Astrocyte (in vitro differentiated cells and primary cell): ENCODE measurements at regions not wholly inside any gene's neighbourhood (a gene's known extent, or its start where the extent isn't known, plus 50 kb on each side); places are given as distances from the start of the nearest gene placed in this dataset.

Experiments used
- DNase-seq: peaks from one replicate; pipeline ENCODE4 v3.0.0-alpha.2; 2010; ENCODE audit warnings: low read depth
- FAIRE-seq: peaks from 2 replicates; lab custom pipeline; 2011; peaks lifted over from hg19 to GRCh38; lab: Jason Lieb, UNC
- H2AFZ ChIP-seq: 2 replicates; pipeline ENCODE4 v1.6.0; 2012; ENCODE audit warnings: low read depth, low read length, inconsistent platforms
- H3K27ac ChIP-seq: 2 replicates; pipeline ENCODE4 v1.5.1; 2011; ENCODE audit warnings: low read depth, low read length, inconsistent platforms
- H3K27me3 ChIP-seq: 2 replicates; pipeline ENCODE4 v1.6.0; 2011; ENCODE audit warnings: low read length, inconsistent platforms; ENCODE audit not compliant: insufficient read depth
- H3K36me3 ChIP-seq: 2 replicates; pipeline ENCODE4 v1.5.1; 2011; ENCODE audit warnings: low read length, inconsistent platforms; ENCODE audit not compliant: insufficient read depth
- H3K4me1 ChIP-seq: 2 replicates; pipeline ENCODE4 v1.5.1; 2011; ENCODE audit warnings: low read length, inconsistent platforms; ENCODE audit not compliant: insufficient read depth
- H3K4me2 ChIP-seq: 2 replicates; pipeline ENCODE4 v1.6.0; 2012; ENCODE audit warnings: low read length, inconsistent platforms
- H3K4me3 ChIP-seq: 2 replicates; pipeline ENCODE4 v1.5.1; 2011; ENCODE audit warnings: low read depth, mild to moderate bottlenecking, low read length, inconsistent platforms; ENCODE audit not compliant: insufficient read depth
- H3K79me2 ChIP-seq: 2 replicates; pipeline ENCODE4 v1.6.0; 2012; ENCODE audit warnings: mild to moderate bottlenecking, low read length, inconsistent platforms; ENCODE audit not compliant: insufficient read depth
- H3K9ac ChIP-seq: 2 replicates; pipeline ENCODE4 v1.6.0; 2012; ENCODE audit warnings: mild to moderate bottlenecking, low read length, inconsistent platforms
- H3K9me3 ChIP-seq: 2 replicates; pipeline ENCODE4 v1.5.1; 2012; ENCODE audit warnings: low read depth, mild to moderate bottlenecking, low read length, inconsistent platforms; ENCODE audit not compliant: insufficient read depth
- H4K20me1 ChIP-seq: 2 replicates; pipeline ENCODE4 v1.6.0; 2012; ENCODE audit warnings: low read length, inconsistent platforms; ENCODE audit not compliant: insufficient read depth
- H3K27ac Mint-ChIP-seq: one replicate; pipeline ENCODE4 v1.8.0; 2021; ENCODE audit warnings: mild to moderate bottlenecking, mixed read lengths; ENCODE audit not compliant: unreplicated experiment
- H3K27me3 Mint-ChIP-seq: one replicate; pipeline ENCODE4 v1.8.0; 2021; ENCODE audit warnings: low read depth, mixed read lengths; ENCODE audit not compliant: unreplicated experiment
- H3K36me3 Mint-ChIP-seq: one replicate; pipeline ENCODE4 v1.8.0; 2021; ENCODE audit warnings: low read depth, mixed read lengths; ENCODE audit not compliant: unreplicated experiment
- H3K4me1 Mint-ChIP-seq: one replicate; pipeline ENCODE4 v1.8.0; 2021; ENCODE audit warnings: low read depth, mixed read lengths; ENCODE audit not compliant: unreplicated experiment
- H3K4me3 Mint-ChIP-seq: one replicate; pipeline ENCODE4 v1.8.0; 2021; ENCODE audit warnings: mild to moderate bottlenecking, moderate library complexity, mixed read lengths; ENCODE audit not compliant: unreplicated experiment
- H3K9me3 Mint-ChIP-seq: one replicate; pipeline ENCODE4 v1.8.0; 2021; ENCODE audit warnings: mild to moderate bottlenecking, mixed read lengths; ENCODE audit not compliant: unreplicated experiment
- EZH2 ChIP-seq: IDR thresholded peaks from 2 replicates; pipeline ENCODE4 v1.6.1; 2012; ENCODE audit warnings: mild to moderate bottlenecking, low read length, inconsistent platforms; ENCODE audit not compliant: insufficient read depth
- TF ChIP-seq, protein P1 (sequence below): IDR thresholded peaks from 2 replicates; pipeline ENCODE4 v1.5.1; 2011; ENCODE audit warnings: low read depth, mild to moderate bottlenecking, inconsistent platforms, low read length, moderate library complexity; ENCODE audit not compliant: insufficient read depth

DNA sequence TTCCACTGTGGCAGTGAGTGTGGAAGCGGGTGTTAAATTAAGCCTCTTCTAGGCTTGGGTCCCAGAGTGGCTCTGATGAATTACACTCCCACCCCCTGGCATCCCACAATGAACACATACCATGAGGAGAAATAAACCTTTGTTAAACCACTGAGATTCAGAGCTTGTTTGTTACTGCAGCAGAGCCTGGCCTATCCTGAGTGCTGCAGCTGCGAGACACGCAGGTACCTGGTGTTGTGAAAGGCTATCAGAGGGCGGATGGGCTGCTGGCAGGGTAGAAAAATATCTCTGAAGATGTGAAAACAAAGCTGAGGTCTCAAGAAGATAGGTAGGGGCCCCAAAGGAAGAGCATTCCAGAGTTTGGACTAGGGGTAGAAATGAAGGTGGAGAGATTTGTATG, 138.4 kb upstream of the STX18 start:
- no peaks in the 10 kb centered on the region for H3K36me3 Mint-ChIP-seq
- FAIRE-seq (no peak), DNase-seq (no peak)
- peaks cover 3% of the 10 kb centered on the region for H3K9me3 Mint-ChIP-seq
- H3K4me3 Mint-ChIP-seq = no peak overlapping the region
- TF ChIP-seq, protein P1, sequence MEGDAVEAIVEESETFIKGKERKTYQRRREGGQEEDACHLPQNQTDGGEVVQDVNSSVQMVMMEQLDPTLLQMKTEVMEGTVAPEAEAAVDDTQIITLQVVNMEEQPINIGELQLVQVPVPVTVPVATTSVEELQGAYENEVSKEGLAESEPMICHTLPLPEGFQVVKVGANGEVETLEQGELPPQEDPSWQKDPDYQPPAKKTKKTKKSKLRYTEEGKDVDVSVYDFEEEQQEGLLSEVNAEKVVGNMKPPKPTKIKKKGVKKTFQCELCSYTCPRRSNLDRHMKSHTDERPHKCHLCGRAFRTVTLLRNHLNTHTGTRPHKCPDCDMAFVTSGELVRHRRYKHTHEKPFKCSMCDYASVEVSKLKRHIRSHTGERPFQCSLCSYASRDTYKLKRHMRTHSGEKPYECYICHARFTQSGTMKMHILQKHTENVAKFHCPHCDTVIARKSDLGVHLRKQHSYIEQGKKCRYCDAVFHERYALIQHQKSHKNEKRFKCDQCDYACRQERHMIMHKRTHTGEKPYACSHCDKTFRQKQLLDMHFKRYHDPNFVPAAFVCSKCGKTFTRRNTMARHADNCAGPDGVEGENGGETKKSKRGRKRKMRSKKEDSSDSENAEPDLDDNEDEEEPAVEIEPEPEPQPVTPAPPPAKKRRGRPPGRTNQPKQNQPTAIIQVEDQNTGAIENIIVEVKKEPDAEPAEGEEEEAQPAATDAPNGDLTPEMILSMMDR = no peak
- TF ChIP-seq EZH2 = no peak
- peaks cover 3% of the 10 kb centered on the region for H3K4me1 Mint-ChIP-seq
- no peaks in the 10 kb centered on the region for H3K36me3 ChIP-seq
- no peak overlapping the region for H2AFZ ChIP-seq
- H3K4me3 ChIP-seq = no peak overlapping the region
- peaks cover 19% of the 10 kb centered on the region for H3K27me3 ChIP-seq
- peaks cover 6% of the 10 kb centered on the region for H3K4me1 ChIP-seq
- no peak overlapping the region for H3K27ac Mint-ChIP-seq
- no peak overlapping the region for H3K4me2 ChIP-seq
- H3K27me3 Mint-ChIP-seq = peaks cover 15% of the 10 kb centered on the region
- H3K9me3 ChIP-seq = no peaks in the 10 kb centered on the region
- no peaks in the 10 kb centered on the region for H4K20me1 ChIP-seq
- H3K27ac ChIP-seq = no peak overlapping the region
- H3K9ac ChIP-seq = no peak overlapping the region
- H3K79me2 ChIP-seq = no peaks in the 10 kb centered on the region

DNA sequence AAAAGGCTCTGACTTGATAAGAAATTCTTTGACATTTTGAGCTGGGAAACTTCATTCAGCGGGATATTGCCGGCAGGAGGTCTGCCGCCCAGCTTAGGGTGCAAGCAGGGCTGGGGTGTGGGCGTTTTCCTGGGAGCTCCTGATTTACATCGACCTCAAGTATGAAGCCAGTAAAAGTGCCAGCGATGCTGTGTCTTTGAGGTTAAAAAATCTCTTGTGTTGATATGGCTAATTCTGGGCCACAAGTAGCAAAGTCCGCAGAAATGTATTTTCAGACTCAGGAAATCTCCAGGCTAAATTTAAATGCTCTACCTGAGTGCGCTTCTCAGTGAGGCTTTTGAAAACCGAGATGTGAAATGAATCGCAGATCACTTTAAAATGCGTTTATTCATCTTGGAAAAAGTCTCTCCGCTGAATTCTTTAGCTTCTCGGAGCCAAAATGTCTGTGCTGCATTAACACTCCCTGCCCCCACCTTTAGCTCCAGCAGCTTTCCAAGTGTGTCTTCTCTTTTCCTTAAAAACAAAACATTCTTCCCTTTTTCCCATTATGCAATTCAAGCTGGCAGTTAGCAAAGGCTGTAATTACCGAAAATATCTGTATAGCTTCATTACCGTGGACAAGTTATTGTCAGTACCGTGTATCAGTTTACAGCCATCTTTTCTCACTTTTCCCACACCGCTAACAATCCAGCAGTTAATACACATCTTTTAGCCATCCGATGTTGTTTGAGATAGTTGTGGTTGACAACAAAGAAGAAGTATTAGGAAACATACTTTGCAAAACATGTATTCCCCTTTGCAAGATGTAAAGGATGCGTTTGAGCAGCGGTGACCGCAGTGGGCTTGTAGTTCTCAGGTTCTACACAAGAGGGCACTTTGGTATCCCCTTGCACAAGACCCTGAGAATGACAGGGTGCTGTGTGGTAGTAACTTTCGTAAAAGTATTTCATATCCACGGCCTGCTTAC, 136.0 kb upstream of the STX18 start:
- no peak for TF ChIP-seq EZH2
- TF ChIP-seq, protein P1 = peak; percentile 71
- peak; percentile 96 for FAIRE-seq
- H2AFZ ChIP-seq = peak overlapping the region; percentile 39
- DNase-seq = peak; percentile 29
- no peak overlapping the region for H3K27ac ChIP-seq
- no peak overlapping the region for H3K4me3 Mint-ChIP-seq
- no peaks in the 10 kb centered on the region for H3K36me3 Mint-ChIP-seq
- H3K9ac ChIP-seq = no peak overlapping the region
- no peak overlapping the region for H3K27ac Mint-ChIP-seq
- peak overlapping the region; percentile 71 for H3K4me2 ChIP-seq
- no peaks in the 10 kb centered on the region for H3K9me3 ChIP-seq
- H4K20me1 ChIP-seq = no peaks in the 10 kb centered on the region
- no peaks in the 10 kb centered on the region for H3K79me2 ChIP-seq
- peaks cover 17% of the 10 kb centered on the region for H3K27me3 ChIP-seq
- H3K9me3 Mint-ChIP-seq = peaks cover 3% of the 10 kb centered on the region
- peaks cover 3% of the 10 kb centered on the region for H3K4me1 Mint-ChIP-seq
- H3K36me3 ChIP-seq = no peaks in the 10 kb centered on the region
- H3K4me1 ChIP-seq = peaks cover 6% of the 10 kb centered on the region
- H3K4me3 ChIP-seq = no peak overlapping the region
- H3K27me3 Mint-ChIP-seq = peaks cover 15% of the 10 kb centered on the region

DNA sequence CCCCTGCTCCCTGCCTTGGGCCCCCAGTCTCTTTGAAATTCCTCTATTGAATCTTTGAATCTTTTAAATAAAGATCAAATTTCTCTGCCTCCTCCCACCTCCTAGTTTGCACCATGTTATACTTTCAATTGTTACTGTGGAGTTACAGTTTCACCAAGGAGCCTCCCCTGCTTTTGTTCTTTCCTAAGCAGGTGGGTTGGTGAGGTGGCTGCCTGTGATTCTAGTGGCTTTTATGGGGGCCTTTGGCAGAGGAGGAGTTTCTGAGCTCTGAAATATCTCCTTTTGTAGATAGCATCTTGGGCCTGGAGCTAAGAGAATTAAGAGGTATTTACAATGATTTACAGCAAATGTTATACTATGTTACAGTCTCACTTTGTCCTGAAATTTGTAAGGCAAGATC, 133.8 kb upstream of the STX18 start:
- H3K4me1 Mint-ChIP-seq = peaks cover 7% of the 10 kb centered on the region
- Histone ChIP-seq H2AFZ (no peak overlapping the region), H3K4me2 (no peak overlapping the region), H3K36me3 (no peaks in the 10 kb centered on the region), H3K9me3 (no peaks in the 10 kb centered on the region), H3K27me3 (peaks cover 17% of the 10 kb centered on the region), H3K9ac (no peak overlapping the region), H4K20me1 (no peaks in the 10 kb centered on the region), H3K4me1 (peaks cover 10% of the 10 kb centered on the region), H3K27ac (no peak overlapping the region), H3K4me3 (no peak overlapping the region), H3K79me2 (no peaks in the 10 kb centered on the region)
- FAIRE-seq = no peak
- no peak overlapping the region for H3K27ac Mint-ChIP-seq
- TF ChIP-seq, protein P1 = no peak
- TF ChIP-seq EZH2 = no peak
- H3K36me3 Mint-ChIP-seq = no peaks in the 10 kb centered on the region
- no peak for DNase-seq
- H3K27me3 Mint-ChIP-seq = peaks cover 12% of the 10 kb centered on the region
- H3K4me3 Mint-ChIP-seq = no peak overlapping the region
- H3K9me3 Mint-ChIP-seq = no peaks in the 10 kb centered on the region
